Middle frontal gyrus (tissue), 1 donor: ENCODE measurements at regions not wholly inside any gene's neighbourhood (a gene's known extent, or its start where the extent isn't known, plus 50 kb on each side); places are given as distances from the start of the nearest gene placed in this dataset.

Experiments
- DNase-seq: peaks from one replicate; pipeline ENCODE4 v3.0.0-alpha.2; 2015; ENCODE audit warnings: low spot score; ENCODE audit errors: extremely low spot score

DNA sequence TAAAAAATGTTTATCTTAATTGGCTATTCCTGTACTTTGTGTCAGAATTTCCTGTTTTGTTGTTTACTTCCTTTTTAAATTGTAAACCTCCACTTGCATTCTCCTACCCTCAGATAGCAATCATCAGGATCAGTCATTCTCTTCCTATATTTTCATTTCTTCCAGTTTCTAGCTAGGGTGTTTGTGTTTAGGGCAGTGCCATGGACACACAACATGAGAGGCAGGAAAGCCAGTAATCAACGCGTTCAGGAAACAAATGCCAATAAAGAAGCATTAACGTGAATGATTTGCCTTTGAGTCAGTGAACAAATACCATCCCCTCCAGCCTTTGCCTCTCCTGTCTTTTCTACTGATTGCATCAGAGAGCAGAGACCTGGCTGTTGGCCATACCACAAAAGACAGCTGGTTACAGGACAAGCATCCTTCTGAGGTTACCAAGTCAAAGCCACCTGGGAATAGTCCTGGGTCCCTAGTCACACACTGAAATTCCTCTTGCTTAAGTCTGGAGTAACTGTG lies 56.7 kb upstream of the FHL2 start:
- no peak for DNase-seq

DNA sequence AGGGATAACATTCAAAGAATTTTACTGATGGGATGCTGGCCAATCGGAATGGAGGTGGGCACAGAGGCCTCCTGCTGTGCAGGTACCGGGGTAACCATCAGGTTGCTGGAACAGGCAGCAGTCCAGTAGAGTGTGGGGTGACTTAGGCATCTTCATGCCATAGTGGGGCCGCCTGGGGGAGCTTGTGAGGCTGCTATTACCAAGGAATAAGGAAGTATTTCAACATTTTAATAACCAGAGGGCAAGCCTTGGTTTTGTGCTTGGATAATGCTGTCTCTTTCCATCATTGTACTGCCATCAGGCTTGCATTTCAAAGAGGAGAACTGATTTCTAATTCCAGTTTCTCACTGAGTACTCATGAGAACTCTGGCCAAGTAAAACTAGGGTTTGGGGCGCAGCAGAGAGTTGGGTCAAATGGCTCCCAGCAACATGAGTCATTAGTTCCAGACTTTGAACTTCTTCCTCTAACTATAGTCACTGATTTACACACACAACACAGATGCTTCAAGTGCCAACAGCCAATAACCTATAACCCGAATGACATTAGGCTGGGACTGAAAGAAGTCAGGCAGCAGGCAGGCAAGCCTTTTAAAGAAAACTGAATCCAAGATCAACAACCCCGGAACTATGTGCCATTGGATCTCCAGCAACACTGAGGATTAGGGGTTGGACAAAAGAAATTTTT lies 56.1 kb upstream of the FHL2 start:
- no peak for DNase-seq

DNA sequence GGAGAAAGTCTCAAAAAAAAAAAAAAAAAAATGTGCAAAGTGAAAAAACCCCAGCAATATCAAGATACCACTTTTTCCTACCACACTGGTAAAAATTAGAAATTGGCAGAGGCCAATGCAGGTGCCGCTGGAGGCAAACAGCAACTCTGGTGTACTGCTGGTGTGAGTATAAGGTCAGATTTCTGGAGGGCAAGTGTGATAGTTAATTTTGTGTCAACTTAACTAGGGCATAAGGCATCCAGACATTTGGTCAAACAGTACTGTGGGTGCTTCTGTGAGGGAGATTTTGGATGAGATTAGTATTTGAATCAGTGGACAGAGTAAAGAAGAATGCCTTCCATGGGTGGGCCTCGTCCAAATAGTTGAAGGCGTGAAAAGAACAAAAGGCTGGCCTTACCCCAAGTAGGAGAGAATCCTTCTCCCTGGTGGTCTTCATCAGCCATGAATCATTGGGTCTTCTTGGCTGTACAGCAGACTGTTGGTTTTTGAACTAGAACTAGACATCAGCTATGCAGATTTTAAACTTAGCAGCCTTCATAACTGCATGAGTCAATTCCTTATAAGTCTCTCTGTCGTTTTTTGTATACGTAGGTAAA lies 52.8 kb upstream of the FHL2 start:
- DNase-seq, result no peak

DNA sequence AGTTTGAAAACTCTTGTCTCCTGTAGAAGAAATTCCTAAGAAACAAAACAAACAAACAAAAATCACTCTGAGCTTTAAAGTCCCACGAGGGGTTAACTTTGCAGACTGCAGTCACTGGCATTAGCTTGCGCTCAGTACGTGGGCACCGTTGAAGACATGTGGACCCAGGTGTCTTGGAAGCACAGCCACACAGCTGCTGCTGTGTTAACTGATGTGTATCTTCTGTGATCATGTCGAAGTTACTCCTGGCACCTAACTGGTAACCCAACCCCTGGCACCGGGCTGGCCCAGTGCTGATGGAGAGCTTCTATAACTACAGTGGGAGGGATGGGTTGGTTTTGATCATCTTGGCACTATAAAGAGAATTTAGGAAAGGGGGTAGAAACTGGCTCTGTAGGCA lies 51.6 kb upstream of the FHL2 start:
- DNase-seq, result no peak

DNA sequence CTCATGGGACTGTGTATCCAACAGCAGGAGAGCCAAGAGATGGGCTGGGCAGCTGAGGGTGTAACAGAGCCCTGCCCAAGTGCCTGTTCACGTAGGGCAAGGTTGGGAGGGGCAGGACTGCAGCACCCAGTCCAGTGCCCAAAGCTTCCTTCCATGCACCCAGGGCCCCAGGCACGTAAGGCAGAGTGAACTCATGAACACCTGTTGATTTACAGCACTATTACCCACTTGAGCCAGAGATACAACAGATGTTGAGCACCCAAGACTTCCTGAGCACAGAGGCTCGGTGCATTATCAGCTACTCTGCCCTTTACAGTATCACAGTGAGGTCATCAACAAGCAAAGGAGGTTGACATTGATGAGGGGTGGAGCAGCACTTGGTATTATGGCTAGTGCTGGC lies 50.2 kb upstream of the FHL2 start:
- no peak for DNase-seq
